OCI-LY7 (cell line): ENCODE measurements at regions not wholly inside any gene's neighbourhood (a gene's known extent, or its start where the extent isn't known, plus 50 kb on each side); places are given as distances from the start of the nearest gene placed in this dataset.

Experiments
- BruUV-seq: library from RNA; stranded (reverse); fragments of 400-500 nt; replicated peaks from 2 replicates; lab custom pipeline; 2021; lab: Mats Ljungman, UMichigan
- CTCF ChIA-PET: fragments of 300-600 bp; sonication (Branson Sonifier 250); formaldehyde crosslinking; loops from one replicate; lab custom pipeline; 2022; ENCODE audit warnings: antibody characterized with exemption; ENCODE audit not compliant: unreplicated experiment; lab: Charles Lee
- POLR2A ChIA-PET: fragments of 300-600 bp; sonication (Branson Sonifier 250); formaldehyde crosslinking; loops from one replicate; lab custom pipeline; 2022; ENCODE audit warnings: antibody characterized with exemption; lab: Charles Lee
- DNase-seq: peaks from one replicate; pipeline ENCODE4 v3.0.0-alpha.2; 2015; ENCODE audit warnings: low spot score
- H2AFZ ChIP-seq: fragments of 200-600 bp; sonication (generic), shearing (Covaris generic); 2 replicates; pipeline ENCODE4 v1.6.1; 2014; ENCODE audit warnings: mild to moderate bottlenecking, antibody characterized with exemption, low read length, moderate library complexity
- H3K27ac ChIP-seq: fragments of 200-600 bp; sonication (generic); 2 replicates; pipeline ENCODE4 v1.5.1; 2014; ENCODE audit warnings: mixed run types, low read depth, mild to moderate bottlenecking, moderate library complexity, low read length, inconsistent platforms; ENCODE audit not compliant: poor library complexity, severe bottlenecking
- H3K36me3 ChIP-seq: fragments of 200-600 bp; sonication (generic); 2 replicates; pipeline ENCODE4 v1.6.1; 2014; ENCODE audit warnings: mild to moderate bottlenecking, antibody characterized with exemption, low read length, moderate library complexity, mixed read lengths; ENCODE audit not compliant: insufficient read depth
- H3K4me1 ChIP-seq: fragments of 200-600 bp; sonication (generic); 2 replicates; pipeline ENCODE4 v1.5.1; 2014; ENCODE audit warnings: mild to moderate bottlenecking, low read length; ENCODE audit not compliant: insufficient read depth, poor library complexity, severe bottlenecking
- H3K4me2 ChIP-seq: fragments of 200-600 bp; sonication (generic); 2 replicates; pipeline ENCODE4 v1.6.1; 2014; ENCODE audit warnings: mild to moderate bottlenecking, low read length
- H3K4me3 ChIP-seq: fragments of 200-600 bp; sonication (generic); 2 replicates; pipeline ENCODE4 v1.5.1; 2014; ENCODE audit warnings: mild to moderate bottlenecking, low read depth, low read length; ENCODE audit not compliant: poor library complexity, severe bottlenecking
- H3K79me2 ChIP-seq: fragments of 200-600 bp; sonication (generic); 2 replicates; pipeline ENCODE4 v1.6.1; 2016; ENCODE audit warnings: low read depth, mild to moderate bottlenecking, low read length, moderate library complexity, mixed read lengths; ENCODE audit not compliant: insufficient read depth
- H3K9me2 ChIP-seq: fragments of 200-600 bp; sonication (generic); 2 replicates; pipeline ENCODE4 v1.6.1; 2016; ENCODE audit warnings: mild to moderate bottlenecking, low read length, mixed read lengths; ENCODE audit not compliant: insufficient read depth
- H3K9me3 ChIP-seq: fragments of 200-600 bp; sonication (generic); 2 replicates; pipeline ENCODE4 v1.6.1; 2014; ENCODE audit warnings: mild to moderate bottlenecking, mixed run types, low read length, mixed read lengths
- H4K20me1 ChIP-seq: fragments of 200-600 bp; sonication (generic); 2 replicates; pipeline ENCODE4 v1.6.1; 2014; ENCODE audit warnings: mild to moderate bottlenecking, antibody characterized with exemption, low read length, moderate library complexity, mixed read lengths; ENCODE audit not compliant: insufficient read depth
- EZH2phosphoT487 ChIP-seq: fragments of 200-600 bp; sonication (generic); IDR thresholded peaks from 2 replicates; pipeline ENCODE4 v1.6.1; 2018; ENCODE audit warnings: low read depth, borderline replicate concordance, mild to moderate bottlenecking, mixed run types, antibody characterized with exemption, low read length, moderate library complexity, mixed read lengths
- intact Hi-C: fragments of 100-400 bp; cut with micrococcal nuclease; formaldehyde crosslinking; loops from one replicate; pipeline ENCODE4 v1.10.0; 2022; ENCODE audit not compliant: unreplicated experiment
- TF ChIP-seq, protein P1 (sequence below): fragments of 200-600 bp; sonication (generic); conservative IDR thresholded peaks from 2 replicates; pipeline ENCODE4 v1.5.1; 2014; ENCODE audit warnings: mild to moderate bottlenecking, antibody characterized with exemption, low read length, moderate library complexity, mixed read lengths

DNA sequence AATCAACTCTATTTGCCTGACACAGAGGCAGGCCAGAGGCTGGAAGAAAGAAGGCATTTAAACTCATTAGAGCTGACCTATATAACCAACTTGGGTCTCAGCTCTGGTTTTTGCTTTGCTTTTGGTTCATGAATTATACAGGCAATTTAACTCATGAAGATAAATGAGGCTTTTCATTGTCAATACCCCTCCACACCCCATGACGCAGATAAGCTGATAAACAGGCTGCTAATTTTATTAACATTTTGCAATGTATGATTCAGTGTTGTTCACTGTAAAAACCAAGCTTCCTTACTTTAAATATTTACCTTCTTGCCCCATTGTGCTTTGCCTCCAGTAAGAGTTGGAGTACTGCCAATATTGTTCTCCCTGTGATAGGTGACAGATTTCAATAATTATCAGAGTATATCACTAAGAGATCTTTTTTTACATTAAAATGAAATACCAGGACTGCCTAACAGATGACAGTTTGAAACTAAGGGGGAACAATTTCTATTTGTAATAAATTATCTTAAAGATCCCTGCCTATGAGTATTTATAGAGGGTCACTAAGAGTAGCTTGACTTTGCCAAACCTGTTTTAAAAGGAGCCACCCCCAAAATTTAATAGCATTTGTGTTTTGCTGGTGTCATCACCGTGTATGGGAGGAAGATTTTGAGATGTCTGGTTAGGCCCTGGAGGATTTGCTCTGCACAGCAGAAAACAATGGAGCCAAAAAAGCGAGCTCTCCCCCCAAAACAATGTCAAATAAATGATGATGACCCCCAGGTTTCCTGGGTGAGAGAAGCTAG lies 472.7 kb upstream of the NBEA start:
- TF ChIP-seq, protein P1, sequence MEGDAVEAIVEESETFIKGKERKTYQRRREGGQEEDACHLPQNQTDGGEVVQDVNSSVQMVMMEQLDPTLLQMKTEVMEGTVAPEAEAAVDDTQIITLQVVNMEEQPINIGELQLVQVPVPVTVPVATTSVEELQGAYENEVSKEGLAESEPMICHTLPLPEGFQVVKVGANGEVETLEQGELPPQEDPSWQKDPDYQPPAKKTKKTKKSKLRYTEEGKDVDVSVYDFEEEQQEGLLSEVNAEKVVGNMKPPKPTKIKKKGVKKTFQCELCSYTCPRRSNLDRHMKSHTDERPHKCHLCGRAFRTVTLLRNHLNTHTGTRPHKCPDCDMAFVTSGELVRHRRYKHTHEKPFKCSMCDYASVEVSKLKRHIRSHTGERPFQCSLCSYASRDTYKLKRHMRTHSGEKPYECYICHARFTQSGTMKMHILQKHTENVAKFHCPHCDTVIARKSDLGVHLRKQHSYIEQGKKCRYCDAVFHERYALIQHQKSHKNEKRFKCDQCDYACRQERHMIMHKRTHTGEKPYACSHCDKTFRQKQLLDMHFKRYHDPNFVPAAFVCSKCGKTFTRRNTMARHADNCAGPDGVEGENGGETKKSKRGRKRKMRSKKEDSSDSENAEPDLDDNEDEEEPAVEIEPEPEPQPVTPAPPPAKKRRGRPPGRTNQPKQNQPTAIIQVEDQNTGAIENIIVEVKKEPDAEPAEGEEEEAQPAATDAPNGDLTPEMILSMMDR: no peak
- TF ChIP-seq EZH2phosphoT487: no peak
- CTCF ChIA-PET: no interaction called here

DNA sequence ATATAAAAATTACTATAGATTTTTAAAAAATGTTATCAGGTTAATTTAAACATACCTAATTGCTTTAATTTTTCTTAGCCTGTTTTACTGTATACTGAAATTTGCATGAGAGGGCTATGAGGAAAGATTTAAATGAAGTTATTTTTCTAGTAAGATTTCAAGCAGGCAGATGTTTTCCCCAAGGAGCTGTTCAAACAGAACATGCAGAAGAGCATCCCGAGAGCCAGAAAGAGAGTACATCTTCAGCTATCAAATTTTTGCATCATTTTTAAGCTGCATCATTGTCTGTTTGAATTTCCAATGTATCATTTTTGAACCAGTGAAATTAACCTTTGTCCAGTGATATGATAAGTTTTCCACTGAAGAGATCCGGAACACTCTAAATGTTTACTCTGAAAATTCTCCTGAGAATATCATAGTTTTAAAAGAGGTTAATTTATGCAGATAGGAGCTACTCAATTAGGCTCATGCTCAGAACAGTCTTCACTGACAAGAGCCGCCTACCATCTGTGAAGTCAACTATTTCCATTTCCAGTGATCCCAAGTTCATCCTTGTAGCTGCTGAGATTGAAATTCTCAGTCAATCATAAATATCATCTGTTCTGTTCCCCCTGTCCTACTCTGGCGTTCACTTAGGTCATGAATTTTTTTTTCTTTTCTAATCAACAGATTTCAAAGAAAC lies 467.7 kb upstream of the NBEA start:
- Histone ChIP-seq H2AFZ (no peak overlapping the region), H3K9me2 (no peaks in the 10 kb centered on the region), H3K4me3 (no peak overlapping the region), H3K79me2 (no peaks in the 10 kb centered on the region), H3K4me1 (no peaks in the 10 kb centered on the region), H3K4me2 (no peak overlapping the region), H3K36me3 (no peaks in the 10 kb centered on the region), H3K9me3 (no peaks in the 10 kb centered on the region), H4K20me1 (no peaks in the 10 kb centered on the region), H3K27ac (no peak overlapping the region)
- ChIA-PET POLR2A (interaction anchor here (0.6 to 1.3 kb wide), 4 partner anchors 12 to 1367 kb away, joined by 3 to 6 read pairs (median 4); no protein-coding TSS in a partner anchor), CTCF (no interaction called here)
- no peak for DNase-seq
- BruUV-seq: no TSS peak
- intact Hi-C loops: no loop called here
- no peak for TF ChIP-seq EZH2phosphoT487
- TF ChIP-seq, protein P1: no peak

More for the DNA sequence above, 472.7 kb upstream of the NBEA start:
- no peaks in the 10 kb centered on the region for H3K9me3 ChIP-seq
- POLR2A ChIA-PET: no interaction called here
- H2AFZ ChIP-seq: no peak overlapping the region
- H3K4me2 ChIP-seq: no peak overlapping the region
- no peaks in the 10 kb centered on the region for H3K4me1 ChIP-seq
- no peaks in the 10 kb centered on the region for H3K79me2 ChIP-seq
- H3K27ac ChIP-seq: no peak overlapping the region
- no peaks in the 10 kb centered on the region for H3K9me2 ChIP-seq
- no peaks in the 10 kb centered on the region for H4K20me1 ChIP-seq
- no peak overlapping the region for H3K4me3 ChIP-seq
- BruUV-seq: no TSS peak
- no peaks in the 10 kb centered on the region for H3K36me3 ChIP-seq
- intact Hi-C loops: no loop called here
- DNase-seq: no peak

DNA sequence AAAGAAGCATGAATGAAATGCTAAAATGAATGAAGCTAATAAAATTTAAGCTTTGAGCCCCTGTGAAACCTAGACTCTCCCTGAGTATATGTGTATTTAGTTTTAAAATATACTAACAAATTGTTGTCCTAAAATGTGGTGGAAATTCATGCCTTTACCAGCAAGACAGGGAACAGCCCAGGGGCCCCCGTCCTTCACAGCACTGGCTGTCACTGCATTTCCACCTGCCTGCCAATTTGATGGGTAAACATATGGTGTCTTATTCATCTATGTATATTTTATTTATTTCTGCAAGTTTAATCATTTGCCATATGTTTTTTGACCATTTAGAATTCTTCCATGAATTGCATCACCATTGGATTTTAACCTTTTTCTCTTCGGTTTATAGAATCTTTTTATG lies 463.7 kb upstream of the NBEA start:
- H2AFZ ChIP-seq: no peak overlapping the region
- intact Hi-C loops: no loop called here
- no peaks in the 10 kb centered on the region for H3K9me3 ChIP-seq
- BruUV-seq: no TSS peak
- CTCF ChIA-PET: no interaction called here
- H3K4me3 ChIP-seq: no peak overlapping the region
- POLR2A ChIA-PET: no interaction called here
- no peaks in the 10 kb centered on the region for H4K20me1 ChIP-seq
- no peak for TF ChIP-seq EZH2phosphoT487
- TF ChIP-seq, protein P1: no peak
- H3K27ac ChIP-seq: no peak overlapping the region
- no peaks in the 10 kb centered on the region for H3K36me3 ChIP-seq
- H3K9me2 ChIP-seq: no peaks in the 10 kb centered on the region
- no peak overlapping the region for H3K4me2 ChIP-seq
- H3K4me1 ChIP-seq: no peaks in the 10 kb centered on the region
- DNase-seq: no peak
- no peaks in the 10 kb centered on the region for H3K79me2 ChIP-seq
